ENCODE measurements at regions not wholly inside any gene's neighbourhood (a gene's known extent, or its start where the extent isn't known, plus 50 kb on each side); places are given as distances from the start of the nearest gene placed in this dataset.
"Not testable (repeated sequence)": the region's sequence is repeated elsewhere in the genome, so short reads cannot be mapped to it uniquely, and the experiment has no call there.

DNA sequence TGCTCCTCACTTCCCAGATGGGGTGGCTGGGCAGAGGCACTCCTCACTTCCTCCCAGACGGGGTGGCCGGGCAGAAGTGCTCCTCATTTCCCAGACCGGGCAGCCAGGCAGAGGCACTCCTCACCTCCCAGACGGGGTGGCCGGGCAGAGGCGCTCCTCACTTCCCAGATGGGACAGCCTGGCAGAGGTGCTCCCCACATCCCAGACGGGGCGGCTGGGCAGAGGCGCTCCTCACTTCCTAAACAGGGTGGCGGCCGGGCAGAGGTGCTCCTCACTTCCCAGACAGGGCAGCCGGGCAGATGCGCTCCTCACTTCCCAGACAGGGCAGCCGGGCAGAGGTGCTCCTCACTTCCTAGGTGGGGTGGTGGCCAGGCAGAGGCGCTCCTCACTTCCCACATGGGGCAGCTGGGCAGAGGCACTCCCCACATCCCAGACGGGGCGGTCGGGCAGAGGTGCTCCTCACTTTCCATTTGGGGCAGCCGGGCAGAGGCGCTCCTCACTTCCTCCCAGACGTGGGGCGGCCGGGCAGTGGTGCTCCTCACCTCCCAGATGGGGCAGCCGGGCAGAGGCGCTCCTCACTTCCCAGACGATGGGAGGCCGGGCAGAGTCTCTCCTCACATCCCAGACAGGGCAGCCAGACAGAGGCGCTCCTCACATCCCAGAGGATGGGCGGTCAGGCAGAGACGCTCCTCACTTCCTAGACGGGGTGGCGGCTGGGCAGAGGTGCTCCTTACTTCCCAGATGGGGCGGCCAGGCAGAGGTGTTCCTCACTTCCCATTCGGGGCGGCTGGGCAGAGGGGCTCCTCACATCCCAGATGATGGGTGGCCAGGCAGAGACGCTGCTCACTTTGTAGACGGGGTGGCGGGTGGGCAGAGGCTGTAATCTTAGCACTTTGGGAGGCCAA is 274.5 kb downstream of the LIPI start:
- TF ChIP-seq, protein P1, sequence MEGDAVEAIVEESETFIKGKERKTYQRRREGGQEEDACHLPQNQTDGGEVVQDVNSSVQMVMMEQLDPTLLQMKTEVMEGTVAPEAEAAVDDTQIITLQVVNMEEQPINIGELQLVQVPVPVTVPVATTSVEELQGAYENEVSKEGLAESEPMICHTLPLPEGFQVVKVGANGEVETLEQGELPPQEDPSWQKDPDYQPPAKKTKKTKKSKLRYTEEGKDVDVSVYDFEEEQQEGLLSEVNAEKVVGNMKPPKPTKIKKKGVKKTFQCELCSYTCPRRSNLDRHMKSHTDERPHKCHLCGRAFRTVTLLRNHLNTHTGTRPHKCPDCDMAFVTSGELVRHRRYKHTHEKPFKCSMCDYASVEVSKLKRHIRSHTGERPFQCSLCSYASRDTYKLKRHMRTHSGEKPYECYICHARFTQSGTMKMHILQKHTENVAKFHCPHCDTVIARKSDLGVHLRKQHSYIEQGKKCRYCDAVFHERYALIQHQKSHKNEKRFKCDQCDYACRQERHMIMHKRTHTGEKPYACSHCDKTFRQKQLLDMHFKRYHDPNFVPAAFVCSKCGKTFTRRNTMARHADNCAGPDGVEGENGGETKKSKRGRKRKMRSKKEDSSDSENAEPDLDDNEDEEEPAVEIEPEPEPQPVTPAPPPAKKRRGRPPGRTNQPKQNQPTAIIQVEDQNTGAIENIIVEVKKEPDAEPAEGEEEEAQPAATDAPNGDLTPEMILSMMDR (IDR thresholded peaks at IDR 0.05) = not testable (repeated sequence)
- not testable (repeated sequence) for TF ChIP-seq TCF7L2, POLR2AphosphoS5 (IDR thresholded peaks at IDR 0.05; ENCODE audit: low read depth, low read length)
- TF ChIP-seq, protein P2, sequence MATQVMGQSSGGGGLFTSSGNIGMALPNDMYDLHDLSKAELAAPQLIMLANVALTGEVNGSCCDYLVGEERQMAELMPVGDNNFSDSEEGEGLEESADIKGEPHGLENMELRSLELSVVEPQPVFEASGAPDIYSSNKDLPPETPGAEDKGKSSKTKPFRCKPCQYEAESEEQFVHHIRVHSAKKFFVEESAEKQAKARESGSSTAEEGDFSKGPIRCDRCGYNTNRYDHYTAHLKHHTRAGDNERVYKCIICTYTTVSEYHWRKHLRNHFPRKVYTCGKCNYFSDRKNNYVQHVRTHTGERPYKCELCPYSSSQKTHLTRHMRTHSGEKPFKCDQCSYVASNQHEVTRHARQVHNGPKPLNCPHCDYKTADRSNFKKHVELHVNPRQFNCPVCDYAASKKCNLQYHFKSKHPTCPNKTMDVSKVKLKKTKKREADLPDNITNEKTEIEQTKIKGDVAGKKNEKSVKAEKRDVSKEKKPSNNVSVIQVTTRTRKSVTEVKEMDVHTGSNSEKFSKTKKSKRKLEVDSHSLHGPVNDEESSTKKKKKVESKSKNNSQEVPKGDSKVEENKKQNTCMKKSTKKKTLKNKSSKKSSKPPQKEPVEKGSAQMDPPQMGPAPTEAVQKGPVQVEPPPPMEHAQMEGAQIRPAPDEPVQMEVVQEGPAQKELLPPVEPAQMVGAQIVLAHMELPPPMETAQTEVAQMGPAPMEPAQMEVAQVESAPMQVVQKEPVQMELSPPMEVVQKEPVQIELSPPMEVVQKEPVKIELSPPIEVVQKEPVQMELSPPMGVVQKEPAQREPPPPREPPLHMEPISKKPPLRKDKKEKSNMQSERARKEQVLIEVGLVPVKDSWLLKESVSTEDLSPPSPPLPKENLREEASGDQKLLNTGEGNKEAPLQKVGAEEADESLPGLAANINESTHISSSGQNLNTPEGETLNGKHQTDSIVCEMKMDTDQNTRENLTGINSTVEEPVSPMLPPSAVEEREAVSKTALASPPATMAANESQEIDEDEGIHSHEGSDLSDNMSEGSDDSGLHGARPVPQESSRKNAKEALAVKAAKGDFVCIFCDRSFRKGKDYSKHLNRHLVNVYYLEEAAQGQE (IDR thresholded peaks at IDR 0.05; ENCODE audit: insufficient read depth in 1 of 2, low read depth in 2 of 2, low read length in 1 of 2) = not testable (repeated sequence)

Data from Panc1 (cell line).